Prostate gland (tissue), 2 donors: ENCODE measurements at regions not wholly inside any gene's neighbourhood (a gene's known extent, or its start where the extent isn't known, plus 50 kb on each side); places are given as distances from the start of the nearest gene placed in this dataset.
"Not testable (repeated sequence)": the region's sequence is repeated elsewhere in the genome, so short reads cannot be mapped to it uniquely, and the experiment has no call there.

Experiments
- DNase-seq: peaks from one replicate; pipeline ENCODE4 v3.0.0-alpha.2; 2019; ENCODE audit warnings: low spot score
- H3K27ac ChIP-seq, 2 donors: fragments of 200-600 bp; sonication (generic); 2 replicates each; pipeline ENCODE4 v1.5.1; 2017 to 2019
- H3K27me3 ChIP-seq: fragments of 200-600 bp; sonication (generic); replicated peaks from 2 replicates; pipeline ENCODE4 v1.5.1; 2019; ENCODE audit not compliant: insufficient read depth
- H3K36me3 ChIP-seq, 2 donors: fragments of 200-600 bp; sonication (generic); 1 replicate in 1 of 2; 2 replicates in 1 of 2; pipeline versions ENCODE4 v1.5.1 to v1.8.1; 2017 to 2019
- H3K4me1 ChIP-seq: fragments of 200-600 bp; sonication (generic); replicated peaks from 2 replicates; pipeline ENCODE4 v1.5.1; 2019
- H3K4me3 ChIP-seq, 2 donors: fragments of 200-600 bp; sonication (generic); 2 replicates each; pipeline ENCODE4 v1.5.1; 2017 to 2019
- H3K9me3 ChIP-seq: fragments of 200-600 bp; sonication (generic); 2 replicates; pipeline ENCODE4 v1.5.1; 2017
- POLR2A ChIP-seq: fragments of 450-650 bp; IDR thresholded peaks from one replicate; pipeline ENCODE4 v1.6.1; 2016; ENCODE audit warnings: antibody characterized with exemption, mild to moderate bottlenecking
- POLR2AphosphoS5 ChIP-seq: sonication (generic); formaldehyde crosslinking; IDR thresholded peaks from one replicate; pipeline ENCODE4 v1.6.1; 2017; ENCODE audit warnings: antibody characterized with exemption
- WGBS: methylation state at CpG from one replicate; pipeline ENCODE4 v1.1.5; 2018; 5-methylcytosine and 5-hydroxymethylcytosine counted together
- intact Hi-C: fragments of 100-400 bp; cut with DNase I; formaldehyde crosslinking; loops from one replicate; pipeline ENCODE4 v1.14.2; 2022
- TF ChIP-seq, protein P1 (sequence below), 4 experiments: fragments of 200-600 bp in 2 of 4; fragments of 450-650 bp in 2 of 4; sonication (generic) in 2 of 4; IDR thresholded peaks; 1 replicate in 3 of 4; 2 replicates in 1 of 4; pipeline ENCODE4 v1.5.1; 2016 to 2019; ENCODE audit warnings: antibody characterized with exemption in 4 of 4, mild to moderate bottlenecking in 2 of 4, moderate library complexity in 2 of 4

DNA sequence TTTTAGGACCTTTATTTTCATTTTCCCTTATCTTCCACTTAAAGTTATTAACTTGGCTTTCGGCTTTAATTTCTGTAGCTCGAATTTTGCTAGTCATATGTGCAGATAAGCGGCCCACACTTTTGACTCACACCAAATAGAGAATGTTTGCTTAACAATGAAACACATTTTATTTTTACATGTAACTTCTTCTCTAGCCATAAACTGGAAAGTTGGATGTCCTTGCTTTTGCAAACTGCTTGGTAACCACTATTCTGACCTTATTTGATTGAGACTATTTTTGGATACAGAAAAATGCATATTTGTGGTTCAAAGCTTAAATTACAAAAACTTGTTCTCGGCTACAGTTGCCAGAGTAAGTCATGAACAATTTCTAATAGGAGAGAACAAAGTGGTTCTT, 600.0 kb downstream of the KCTD12 start:
- intact Hi-C loops, result no loop called here
- Histone ChIP-seq H3K9me3 (no peaks in the 10 kb centered on the region), H3K4me1 (no peaks in the 10 kb centered on the region), H3K27me3 (no peaks in the 10 kb centered on the region), H3K36me3 (no peaks in the 10 kb centered on the region), H3K27ac (no peak overlapping the region), H3K4me3 (no peak overlapping the region)
- TF ChIP-seq, protein P1, sequence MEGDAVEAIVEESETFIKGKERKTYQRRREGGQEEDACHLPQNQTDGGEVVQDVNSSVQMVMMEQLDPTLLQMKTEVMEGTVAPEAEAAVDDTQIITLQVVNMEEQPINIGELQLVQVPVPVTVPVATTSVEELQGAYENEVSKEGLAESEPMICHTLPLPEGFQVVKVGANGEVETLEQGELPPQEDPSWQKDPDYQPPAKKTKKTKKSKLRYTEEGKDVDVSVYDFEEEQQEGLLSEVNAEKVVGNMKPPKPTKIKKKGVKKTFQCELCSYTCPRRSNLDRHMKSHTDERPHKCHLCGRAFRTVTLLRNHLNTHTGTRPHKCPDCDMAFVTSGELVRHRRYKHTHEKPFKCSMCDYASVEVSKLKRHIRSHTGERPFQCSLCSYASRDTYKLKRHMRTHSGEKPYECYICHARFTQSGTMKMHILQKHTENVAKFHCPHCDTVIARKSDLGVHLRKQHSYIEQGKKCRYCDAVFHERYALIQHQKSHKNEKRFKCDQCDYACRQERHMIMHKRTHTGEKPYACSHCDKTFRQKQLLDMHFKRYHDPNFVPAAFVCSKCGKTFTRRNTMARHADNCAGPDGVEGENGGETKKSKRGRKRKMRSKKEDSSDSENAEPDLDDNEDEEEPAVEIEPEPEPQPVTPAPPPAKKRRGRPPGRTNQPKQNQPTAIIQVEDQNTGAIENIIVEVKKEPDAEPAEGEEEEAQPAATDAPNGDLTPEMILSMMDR (IDR thresholded peaks at IDR 0.05), result no peak
- TF ChIP-seq POLR2A (no peak), POLR2AphosphoS5 (no peak)
- no peak for DNase-seq
- 57% methylated on average over 4 of the region's 4 CpGs for WGBS

DNA sequence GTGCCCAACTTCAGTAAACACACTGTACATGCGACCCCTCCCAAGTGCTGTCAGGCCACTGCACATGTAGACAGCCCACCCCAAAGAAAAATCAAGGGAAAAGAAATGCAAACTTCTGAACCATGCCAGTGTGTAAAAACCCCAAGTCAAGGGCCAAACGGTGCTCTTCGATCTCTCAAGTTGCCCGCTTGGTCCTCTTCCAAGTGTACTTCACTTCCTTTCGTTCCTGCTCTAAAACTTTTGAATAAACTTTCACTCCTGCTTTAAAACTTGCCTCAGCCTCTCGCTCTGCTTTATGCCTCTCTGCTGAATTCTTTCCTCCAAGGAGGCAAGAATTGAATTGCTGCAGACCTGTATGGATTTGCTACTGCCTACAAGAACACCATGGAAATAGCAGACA, 600.7 kb downstream of the KCTD12 start:
- intact Hi-C loops, result no loop called here
- WGBS, result 96% methylated on average over 6 of the region's 6 CpGs
- Histone ChIP-seq H3K27ac (no peak overlapping the region), H3K27me3 (no peaks in the 10 kb centered on the region), H3K4me1 (no peaks in the 10 kb centered on the region), H3K36me3 (no peaks in the 10 kb centered on the region), H3K9me3 (no peaks in the 10 kb centered on the region), H3K4me3 (no peak overlapping the region)
- TF ChIP-seq, protein P1 (IDR thresholded peaks at IDR 0.05), result no peak
- TF ChIP-seq POLR2A (no peak), POLR2AphosphoS5 (no peak)
- no peak for DNase-seq

DNA sequence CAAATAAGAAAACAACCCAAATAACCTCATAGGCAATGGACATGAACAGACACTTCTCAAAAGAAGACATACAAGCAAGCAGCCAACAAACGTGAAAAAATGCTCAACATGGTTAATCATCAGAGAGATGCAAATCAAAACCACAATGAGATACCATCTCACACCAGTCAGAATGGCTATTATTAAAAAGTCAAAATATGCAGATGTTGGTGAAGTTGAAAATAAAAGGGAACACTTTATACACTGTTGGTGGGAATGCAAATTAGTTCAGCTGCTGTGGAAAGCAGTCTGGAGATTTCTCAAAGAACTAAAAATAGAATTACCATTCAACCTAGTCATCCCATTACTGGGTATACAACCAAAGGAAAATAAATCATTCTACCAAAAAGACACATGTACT, 606.4 kb downstream of the KCTD12 start:
- H3K27me3 ChIP-seq, DNase-seq, H3K4me1 ChIP-seq, H3K4me3 ChIP-seq, H3K36me3 ChIP-seq, intact Hi-C loops, H3K9me3 ChIP-seq, H3K27ac ChIP-seq: not testable (repeated sequence)
- 53% methylated on average over 1 of the region's 1 CpG for WGBS

DNA sequence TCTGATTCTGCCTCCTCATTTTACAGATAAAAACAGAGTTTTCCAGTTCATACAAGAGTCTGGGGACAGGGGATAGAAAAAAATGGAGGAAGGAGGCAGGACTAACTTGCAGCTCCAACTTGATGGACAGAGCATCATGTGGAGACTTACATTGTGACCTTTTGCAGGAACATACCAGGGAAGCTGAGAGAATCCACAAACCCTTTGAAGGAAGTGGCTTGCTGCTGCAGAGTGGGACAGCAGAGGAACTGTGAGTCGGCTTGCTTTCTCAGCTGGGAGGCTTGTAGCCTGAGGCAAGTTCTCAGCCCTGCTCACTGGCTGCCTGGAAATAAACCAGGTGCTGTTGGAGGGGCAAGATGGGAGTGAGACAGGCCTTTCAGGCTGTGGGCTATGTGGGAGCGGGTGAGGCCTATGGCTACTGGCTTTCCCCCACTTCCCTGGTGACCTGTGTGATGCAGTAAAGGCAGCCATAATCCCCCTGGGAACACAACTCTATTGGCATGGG, 614.4 kb downstream of the KCTD12 start:
- no peak for DNase-seq
- Histone ChIP-seq H3K9me3 (no peaks in the 10 kb centered on the region), H3K36me3 (no peaks in the 10 kb centered on the region), H3K4me1 (no peaks in the 10 kb centered on the region), H3K4me3 (no peak overlapping the region), H3K27ac (no peak overlapping the region), H3K27me3 (no peaks in the 10 kb centered on the region)
- intact Hi-C loops, result no loop called here
- TF ChIP-seq, protein P1 (IDR thresholded peaks at IDR 0.05), result no peak
- TF ChIP-seq POLR2AphosphoS5 (no peak), POLR2A (no peak)
- WGBS, result 97% methylated on average over 2 of the region's 2 CpGs

DNA sequence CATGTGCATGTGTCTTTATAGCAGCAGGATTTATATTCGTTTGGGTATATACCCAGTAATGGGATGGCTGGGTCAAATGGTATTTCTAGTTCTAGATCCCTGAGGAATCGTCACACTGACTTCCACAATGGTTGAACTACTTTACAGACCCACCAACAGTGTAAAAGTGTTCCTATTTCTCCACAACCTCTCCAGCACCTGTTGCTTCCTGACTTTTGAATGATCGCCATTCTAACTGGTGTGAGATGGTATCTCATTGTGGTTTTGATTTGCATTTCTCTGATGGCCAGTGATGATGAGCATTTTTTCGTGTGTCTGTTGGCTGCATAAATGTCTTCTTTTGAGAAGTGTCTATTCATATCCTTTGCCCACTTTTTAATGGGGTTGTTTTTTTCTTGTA, 617.9 kb downstream of the KCTD12 start:
- H3K27me3 ChIP-seq, H3K36me3 ChIP-seq, H3K4me3 ChIP-seq, H3K9me3 ChIP-seq, DNase-seq, intact Hi-C loops, H3K27ac ChIP-seq, H3K4me1 ChIP-seq: not testable (repeated sequence)
- WGBS, result 85% methylated on average over 4 of the region's 4 CpGs

DNA sequence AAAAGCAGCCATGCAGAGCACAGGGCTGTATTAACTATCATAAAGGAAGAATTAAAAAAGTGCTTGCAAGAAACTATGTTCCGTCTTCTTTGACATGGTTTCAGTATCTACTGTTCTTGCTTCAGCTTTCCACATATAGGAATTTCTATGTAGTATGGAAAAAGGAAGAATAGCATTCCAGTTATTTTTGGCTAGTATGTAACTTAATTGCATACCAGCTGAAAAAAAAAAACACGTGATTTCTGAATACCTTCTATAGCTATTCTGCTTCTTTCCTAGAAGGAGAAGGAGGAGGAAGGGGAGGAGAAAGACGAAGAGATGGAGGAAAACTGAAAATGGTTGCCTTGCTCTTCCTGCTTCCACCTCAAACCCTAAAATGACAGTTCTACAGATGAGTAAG, 619.0 kb downstream of the KCTD12 start:
- intact Hi-C loops, result no loop called here
- 62% methylated on average over 3 of the region's 3 CpGs for WGBS
- no peaks in the 10 kb centered on the region for H3K27me3 ChIP-seq

More for the DNA sequence above, 619.0 kb downstream of the KCTD12 start:
- H3K9me3 ChIP-seq, result no peaks in the 10 kb centered on the region
- DNase-seq, result no peak
- TF ChIP-seq POLR2AphosphoS5, result no peak
- no peak for TF ChIP-seq POLR2A
- TF ChIP-seq, protein P1 (IDR thresholded peaks at IDR 0.05), result no peak
- H3K36me3 ChIP-seq, result no peaks in the 10 kb centered on the region
- no peak overlapping the region for H3K4me3 ChIP-seq
- no peak overlapping the region for H3K27ac ChIP-seq
- H3K4me1 ChIP-seq, result no peaks in the 10 kb centered on the region
